ENCODE measurements at regions not wholly inside any gene's neighbourhood (a gene's known extent, or its start where the extent isn't known, plus 50 kb on each side); places are given as distances from the start of the nearest gene placed in this dataset.

DNA sequence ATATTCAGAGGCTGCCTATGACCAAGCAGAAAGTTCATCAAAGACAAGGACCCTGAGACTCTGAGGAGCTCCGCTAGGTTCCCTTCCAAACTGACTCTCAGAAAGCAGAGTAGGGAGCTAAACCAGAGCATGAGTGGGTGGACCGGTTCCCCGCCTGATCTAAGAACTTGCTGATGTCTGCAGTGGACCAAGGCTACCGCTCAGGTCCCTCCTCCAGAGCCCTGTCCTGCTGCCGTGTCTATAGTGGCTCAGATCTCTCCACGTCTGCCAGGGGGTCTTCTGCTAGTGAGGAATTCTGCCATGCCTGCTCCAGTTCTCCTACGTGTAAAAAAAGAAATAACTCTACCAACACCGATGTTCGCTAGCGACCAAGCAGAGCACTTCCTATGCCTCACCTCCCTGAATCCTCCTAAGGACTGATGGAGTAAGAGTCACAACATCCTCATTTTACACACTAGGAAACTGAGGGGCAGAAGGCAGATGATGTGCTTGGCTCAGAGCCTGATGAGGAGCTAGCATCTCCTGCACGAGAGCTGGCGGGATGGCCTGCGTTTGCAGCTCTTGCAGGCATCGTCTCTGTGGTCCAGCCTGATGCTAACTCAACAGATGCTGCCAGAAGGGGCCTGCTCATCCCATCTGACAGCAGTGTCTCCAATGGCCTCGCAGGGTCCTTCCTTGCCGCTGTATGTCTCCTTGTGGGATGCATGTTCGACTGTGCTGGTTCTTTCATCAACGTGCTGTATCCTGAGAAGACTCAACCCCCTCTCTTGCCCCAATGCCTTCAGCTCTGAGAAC, 265.5 kb downstream of the C16orf95 start:
- Histone ChIP-seq H3K79me2 (ENCODE audit: insufficient read depth, low read length) (no peaks in the 10 kb centered on the region), H3K4me2 (ENCODE audit: low read length) (no peak overlapping the region), H3K27ac (ENCODE audit: low read depth, low read length) (no peak overlapping the region), H3K4me3 (ENCODE audit: insufficient read depth, low read depth, low read length) (no peak overlapping the region), H3K36me3 (ENCODE audit: insufficient read depth, low read length) (no peaks in the 10 kb centered on the region), H3K9ac (ENCODE audit: low read length) (no peak overlapping the region), H2AFZ (ENCODE audit: low read depth, low read length) (no peak overlapping the region), H3K9me3 (ENCODE audit: insufficient read depth, low read depth, low read length) (peaks cover 5% of the 10 kb centered on the region), H3K4me1 (ENCODE audit: insufficient read depth, low read length) (peaks cover 8% of the 10 kb centered on the region), H3K27me3 (ENCODE audit: insufficient read depth, low read length) (peaks cover 3% of the 10 kb centered on the region), H4K20me1 (ENCODE audit: insufficient read depth, low read length) (no peaks in the 10 kb centered on the region)
- Mint-ChIP-seq H3K27me3 (ENCODE audit: low read depth, unreplicated experiment) (peaks cover 69% of the 10 kb centered on the region), H3K36me3 (ENCODE audit: low read depth, unreplicated experiment) (no peaks in the 10 kb centered on the region), H3K4me1 (ENCODE audit: low read depth, unreplicated experiment) (no peaks in the 10 kb centered on the region), H3K4me3 (ENCODE audit: unreplicated experiment) (no peak overlapping the region), H3K27ac (ENCODE audit: unreplicated experiment) (no peak overlapping the region), H3K9me3 (ENCODE audit: unreplicated experiment) (peaks cover 10% of the 10 kb centered on the region)
- no peak for FAIRE-seq
- no peak for DNase-seq (ENCODE audit: low read depth)
- TF ChIP-seq EZH2 (IDR thresholded peaks at IDR 0.05; ENCODE audit: insufficient read depth, low read length) = no peak
- TF ChIP-seq, protein P1, sequence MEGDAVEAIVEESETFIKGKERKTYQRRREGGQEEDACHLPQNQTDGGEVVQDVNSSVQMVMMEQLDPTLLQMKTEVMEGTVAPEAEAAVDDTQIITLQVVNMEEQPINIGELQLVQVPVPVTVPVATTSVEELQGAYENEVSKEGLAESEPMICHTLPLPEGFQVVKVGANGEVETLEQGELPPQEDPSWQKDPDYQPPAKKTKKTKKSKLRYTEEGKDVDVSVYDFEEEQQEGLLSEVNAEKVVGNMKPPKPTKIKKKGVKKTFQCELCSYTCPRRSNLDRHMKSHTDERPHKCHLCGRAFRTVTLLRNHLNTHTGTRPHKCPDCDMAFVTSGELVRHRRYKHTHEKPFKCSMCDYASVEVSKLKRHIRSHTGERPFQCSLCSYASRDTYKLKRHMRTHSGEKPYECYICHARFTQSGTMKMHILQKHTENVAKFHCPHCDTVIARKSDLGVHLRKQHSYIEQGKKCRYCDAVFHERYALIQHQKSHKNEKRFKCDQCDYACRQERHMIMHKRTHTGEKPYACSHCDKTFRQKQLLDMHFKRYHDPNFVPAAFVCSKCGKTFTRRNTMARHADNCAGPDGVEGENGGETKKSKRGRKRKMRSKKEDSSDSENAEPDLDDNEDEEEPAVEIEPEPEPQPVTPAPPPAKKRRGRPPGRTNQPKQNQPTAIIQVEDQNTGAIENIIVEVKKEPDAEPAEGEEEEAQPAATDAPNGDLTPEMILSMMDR (IDR thresholded peaks at IDR 0.05; ENCODE audit: insufficient read depth, low read depth, low read length) = no peak

DNA sequence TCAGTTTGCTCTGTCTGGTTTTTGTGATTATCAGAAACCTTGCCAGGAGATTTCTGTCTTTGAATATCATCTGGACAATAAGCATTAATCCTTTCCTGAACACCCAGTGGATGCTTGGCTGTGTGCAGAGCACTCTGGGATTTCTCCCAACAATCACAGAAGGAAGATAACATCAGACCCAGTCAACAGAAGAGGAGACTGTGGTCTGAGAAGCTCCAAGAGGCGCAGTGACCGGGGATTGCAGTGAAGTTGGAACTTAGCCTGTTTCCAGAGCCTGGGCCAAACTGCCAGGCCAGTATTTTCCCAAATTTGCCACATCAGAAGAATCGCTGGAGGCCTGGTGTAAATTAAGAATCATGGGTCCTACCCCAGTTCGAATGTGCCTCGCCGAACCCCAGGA, 264.7 kb downstream of the C16orf95 start:
- Mint-ChIP-seq H3K27ac (ENCODE audit: unreplicated experiment) (no peak overlapping the region), H3K4me3 (ENCODE audit: unreplicated experiment) (no peak overlapping the region), H3K9me3 (ENCODE audit: unreplicated experiment) (peaks cover 10% of the 10 kb centered on the region), H3K27me3 (ENCODE audit: low read depth, unreplicated experiment) (peaks cover 62% of the 10 kb centered on the region), H3K4me1 (ENCODE audit: low read depth, unreplicated experiment) (no peaks in the 10 kb centered on the region), H3K36me3 (ENCODE audit: low read depth, unreplicated experiment) (no peaks in the 10 kb centered on the region)
- FAIRE-seq = no peak
- Histone ChIP-seq H3K4me2 (ENCODE audit: low read length) (no peak overlapping the region), H4K20me1 (ENCODE audit: insufficient read depth, low read length) (no peaks in the 10 kb centered on the region), H3K27me3 (ENCODE audit: insufficient read depth, low read length) (peaks cover 3% of the 10 kb centered on the region), H3K4me3 (ENCODE audit: insufficient read depth, low read depth, low read length) (no peak overlapping the region), H3K9me3 (ENCODE audit: insufficient read depth, low read depth, low read length) (peaks cover 5% of the 10 kb centered on the region), H3K79me2 (ENCODE audit: insufficient read depth, low read length) (no peaks in the 10 kb centered on the region), H3K27ac (ENCODE audit: low read depth, low read length) (no peak overlapping the region), H2AFZ (ENCODE audit: low read depth, low read length) (no peak overlapping the region), H3K9ac (ENCODE audit: low read length) (no peak overlapping the region), H3K36me3 (ENCODE audit: insufficient read depth, low read length) (no peaks in the 10 kb centered on the region), H3K4me1 (ENCODE audit: insufficient read depth, low read length) (peaks cover 2% of the 10 kb centered on the region)
- peak; percentile 68 for DNase-seq (ENCODE audit: low read depth)
- TF ChIP-seq, protein P1 (IDR thresholded peaks at IDR 0.05; ENCODE audit: insufficient read depth, low read depth, low read length) = no peak
- no peak for TF ChIP-seq EZH2 (IDR thresholded peaks at IDR 0.05; ENCODE audit: insufficient read depth, low read length)

All from astrocyte (in vitro differentiated cells and primary cell).